ENCODE measurements at regions not wholly inside any gene's neighbourhood (a gene's known extent, or its start where the extent isn't known, plus 50 kb on each side); places are given as distances from the start of the nearest gene placed in this dataset.

DNA sequence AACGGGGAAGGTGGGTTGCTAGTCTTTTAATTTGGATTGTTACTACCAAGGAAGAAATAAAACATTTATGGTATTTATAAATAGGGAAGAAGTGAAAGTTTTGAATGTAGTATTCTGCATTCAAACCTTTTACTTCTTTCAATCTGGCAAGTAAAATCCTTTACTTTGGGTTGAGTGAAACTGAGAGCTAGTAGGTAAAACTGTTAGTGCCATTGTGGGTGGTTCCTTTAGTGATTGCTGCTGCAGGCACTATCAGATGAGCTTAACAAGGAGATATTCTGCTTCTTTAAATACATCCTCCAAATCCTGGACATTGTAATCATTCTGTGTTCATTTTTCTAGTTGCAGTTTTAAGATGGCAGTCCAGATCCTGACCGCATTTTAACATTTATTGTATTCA is 650.9 kb upstream of the PCDH10 start:
- no peak for TF ChIP-seq EZH2 (IDR thresholded peaks at IDR 0.05; ENCODE audit: borderline replicate concordance, low read depth, low read length, poor library complexity, severe bottlenecking)
- no peak for TF ChIP-seq CTCF (conservative IDR thresholded peaks at IDR 0.05; ENCODE audit: low read depth, low read length)
